Caco-2 (cell line): ENCODE measurements at regions not wholly inside any gene's neighbourhood (a gene's known extent, or its start where the extent isn't known, plus 50 kb on each side); places are given as distances from the start of the nearest gene placed in this dataset.

Experiments used
- BruUV-seq: library from RNA; stranded (reverse); fragments of 400-500 nt; replicated peaks from 2 replicates; lab custom pipeline; 2021; lab: Mats Ljungman, UMichigan
- CTCF ChIA-PET: fragments of 300-600 bp; sonication (Branson Sonifier 250); formaldehyde crosslinking; loops from one replicate; lab custom pipeline; 2022; ENCODE audit warnings: antibody characterized with exemption; lab: Charles Lee
- POLR2A ChIA-PET: fragments of 300-600 bp; sonication (Branson Sonifier 250); formaldehyde crosslinking; loops from one replicate; lab custom pipeline; 2022; ENCODE audit warnings: antibody characterized with exemption; lab: Charles Lee
- DNase-seq, 2 experiments: peaks; one replicate each; pipeline versions ENCODE4 v3.0.0 to v3.0.0-alpha.2; 2020 to 2022
- H3K27me3 ChIP-seq: replicated peaks from 2 replicates; pipeline ENCODE4 v1.6.0; 2011; ENCODE audit warnings: low read length; ENCODE audit not compliant: control insufficient read depth, insufficient read depth
- H3K36me3 ChIP-seq: 2 replicates; pipeline ENCODE4 v1.5.1; 2011; ENCODE audit warnings: low read length; ENCODE audit not compliant: control insufficient read depth, insufficient read depth
- H3K4me1 ChIP-seq: fragments of 250-450 bp; sonication (Bioruptor Pico); 2 replicates; pipeline ENCODE4 v1.5.1; 2020; ENCODE audit warnings: mild to moderate bottlenecking
- H3K4me3 ChIP-seq: 2 replicates; pipeline ENCODE4 v1.5.1; 2011; ENCODE audit warnings: low read depth, mild to moderate bottlenecking, control low read depth, low read length
- H3K9me3 ChIP-seq: fragments of 250-450 bp; sonication (Bioruptor Pico); 2 replicates; pipeline ENCODE4 v1.5.1; 2020; ENCODE audit warnings: mild to moderate bottlenecking, moderate library complexity
- H3K27ac Mint-ChIP-seq: one replicate; pipeline ENCODE4 v1.8.0; 2022; ENCODE audit warnings: mixed read lengths; ENCODE audit not compliant: unreplicated experiment
- H3K27me3 Mint-ChIP-seq: one replicate; pipeline ENCODE4 v1.8.0; 2022; ENCODE audit warnings: mixed read lengths; ENCODE audit not compliant: insufficient read depth, unreplicated experiment
- H3K36me3 Mint-ChIP-seq: one replicate; pipeline ENCODE4 v1.8.0; 2022; ENCODE audit warnings: mild to moderate bottlenecking, mixed read lengths; ENCODE audit not compliant: insufficient read depth, unreplicated experiment
- H3K4me1 Mint-ChIP-seq: one replicate; pipeline ENCODE4 v1.8.0; 2022; ENCODE audit warnings: low read depth, mixed read lengths; ENCODE audit not compliant: unreplicated experiment
- H3K4me3 Mint-ChIP-seq: one replicate; pipeline ENCODE4 v1.8.0; 2022; ENCODE audit warnings: mild to moderate bottlenecking, moderate library complexity, mixed read lengths; ENCODE audit not compliant: unreplicated experiment
- H3K9me3 Mint-ChIP-seq: one replicate; pipeline ENCODE4 v1.8.0; 2022; ENCODE audit warnings: mixed read lengths; ENCODE audit not compliant: unreplicated experiment
- intact Hi-C: fragments of 100-400 bp; cut with micrococcal nuclease; formaldehyde crosslinking; loops from one replicate; pipeline ENCODE4 v1.10.0; 2022; ENCODE audit not compliant: unreplicated experiment
- TF ChIP-seq, protein P1 (sequence below), 2 experiments: fragments of 200-600 bp in 1 of 2; IDR thresholded peaks; 1 replicate in 1 of 2; 2 replicates in 1 of 2; pipeline versions ENCODE4 v1.5.1 to v1.8.0; 2011 to 2022; ENCODE audit warnings: antibody characterized with exemption in 1 of 2, control low read depth in 1 of 2, inconsistent platforms in 1 of 2, low read depth in 1 of 2, low read length in 1 of 2, mild to moderate bottlenecking in 1 of 2, moderate library complexity in 1 of 2; ENCODE audit not compliant: insufficient read depth in 1 of 2, severe bottlenecking in 1 of 2, unreplicated experiment in 1 of 2

DNA sequence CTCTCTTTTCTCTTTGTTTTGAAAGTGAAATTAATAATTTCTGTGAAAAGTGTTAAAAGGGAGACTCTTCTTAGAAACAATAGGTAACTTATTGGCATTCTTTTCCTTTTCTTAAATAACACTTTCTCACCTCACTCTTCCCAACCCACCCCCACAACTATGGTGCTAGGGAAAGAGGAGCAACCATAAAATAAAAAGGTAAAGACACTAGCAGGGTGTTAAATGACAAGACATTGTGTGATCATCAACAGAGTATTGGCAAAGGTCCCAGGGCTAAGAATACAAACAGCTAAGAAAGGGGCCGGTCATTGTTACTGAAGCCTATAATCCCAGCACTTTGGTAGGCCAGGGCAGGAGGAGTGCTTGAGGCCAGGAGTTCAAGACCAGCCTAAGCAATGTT is 183.7 kb downstream of the NEBL start:
- Histone ChIP-seq H3K4me3 (no peak overlapping the region), H3K36me3 (no peaks in the 10 kb centered on the region), H3K4me1 (peaks cover 3% of the 10 kb centered on the region; the same call in 1 of the 2 replicates), H3K27me3 (no peaks in the 10 kb centered on the region), H3K9me3 (no peaks in the 10 kb centered on the region)
- Mint-ChIP-seq H3K36me3 (no peaks in the 10 kb centered on the region), H3K27ac (no peak overlapping the region), H3K27me3 (peaks cover 2% of the 10 kb centered on the region), H3K4me3 (no peak overlapping the region), H3K4me1 (peaks cover 14% of the 10 kb centered on the region), H3K9me3 (no peaks in the 10 kb centered on the region)
- DNase-seq: no peak
- CTCF ChIA-PET: no interaction called here
- BruUV-seq: no TSS peak
- intact Hi-C loops: no loop called here
- TF ChIP-seq, protein P1, sequence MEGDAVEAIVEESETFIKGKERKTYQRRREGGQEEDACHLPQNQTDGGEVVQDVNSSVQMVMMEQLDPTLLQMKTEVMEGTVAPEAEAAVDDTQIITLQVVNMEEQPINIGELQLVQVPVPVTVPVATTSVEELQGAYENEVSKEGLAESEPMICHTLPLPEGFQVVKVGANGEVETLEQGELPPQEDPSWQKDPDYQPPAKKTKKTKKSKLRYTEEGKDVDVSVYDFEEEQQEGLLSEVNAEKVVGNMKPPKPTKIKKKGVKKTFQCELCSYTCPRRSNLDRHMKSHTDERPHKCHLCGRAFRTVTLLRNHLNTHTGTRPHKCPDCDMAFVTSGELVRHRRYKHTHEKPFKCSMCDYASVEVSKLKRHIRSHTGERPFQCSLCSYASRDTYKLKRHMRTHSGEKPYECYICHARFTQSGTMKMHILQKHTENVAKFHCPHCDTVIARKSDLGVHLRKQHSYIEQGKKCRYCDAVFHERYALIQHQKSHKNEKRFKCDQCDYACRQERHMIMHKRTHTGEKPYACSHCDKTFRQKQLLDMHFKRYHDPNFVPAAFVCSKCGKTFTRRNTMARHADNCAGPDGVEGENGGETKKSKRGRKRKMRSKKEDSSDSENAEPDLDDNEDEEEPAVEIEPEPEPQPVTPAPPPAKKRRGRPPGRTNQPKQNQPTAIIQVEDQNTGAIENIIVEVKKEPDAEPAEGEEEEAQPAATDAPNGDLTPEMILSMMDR (IDR thresholded peaks at IDR 0.05; ENCODE audit: insufficient read depth in 1 of 2, low read depth in 1 of 2, low read length in 1 of 2, severe bottlenecking in 1 of 2, unreplicated experiment in 1 of 2): no peak
- POLR2A ChIA-PET: no interaction called here

DNA sequence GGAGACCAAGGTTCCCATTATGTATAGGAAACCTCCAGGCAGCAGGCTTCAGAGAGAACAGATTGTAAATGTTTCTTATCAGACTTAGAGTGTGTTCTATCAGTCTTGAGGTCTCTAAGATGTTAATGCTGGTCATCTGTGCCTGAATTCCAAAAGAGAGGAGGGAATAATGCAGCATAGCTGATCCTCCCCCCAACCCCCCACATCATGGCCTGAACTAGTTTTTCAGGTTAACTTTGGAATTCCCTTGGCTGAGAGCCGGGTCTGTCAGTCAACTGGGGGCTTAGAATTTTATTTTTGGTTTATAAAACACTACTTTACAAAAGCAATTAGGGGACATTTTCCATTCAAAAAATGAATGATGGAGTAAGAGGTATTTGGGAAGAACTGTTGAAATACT is 184.3 kb downstream of the NEBL start:
- Mint-ChIP-seq H3K27ac (no peak overlapping the region), H3K27me3 (peaks cover 2% of the 10 kb centered on the region), H3K4me1 (peaks cover 14% of the 10 kb centered on the region), H3K4me3 (no peak overlapping the region), H3K36me3 (no peaks in the 10 kb centered on the region), H3K9me3 (no peaks in the 10 kb centered on the region)
- ChIA-PET POLR2A (no interaction called here), CTCF (no interaction called here)
- DNase-seq: no peak
- H3K4me3 ChIP-seq: no peak overlapping the region
- TF ChIP-seq, protein P1 (IDR thresholded peaks at IDR 0.05; ENCODE audit: insufficient read depth in 1 of 2, low read depth in 1 of 2, low read length in 1 of 2, severe bottlenecking in 1 of 2, unreplicated experiment in 1 of 2): no peak
- BruUV-seq: no TSS peak
- no peaks in the 10 kb centered on the region for H3K27me3 ChIP-seq
- H3K4me1 ChIP-seq: peaks cover 3% of the 10 kb centered on the region; the same call in 1 of the 2 replicates
- no peaks in the 10 kb centered on the region for H3K9me3 ChIP-seq
- intact Hi-C loops: no loop called here
- no peaks in the 10 kb centered on the region for H3K36me3 ChIP-seq

DNA sequence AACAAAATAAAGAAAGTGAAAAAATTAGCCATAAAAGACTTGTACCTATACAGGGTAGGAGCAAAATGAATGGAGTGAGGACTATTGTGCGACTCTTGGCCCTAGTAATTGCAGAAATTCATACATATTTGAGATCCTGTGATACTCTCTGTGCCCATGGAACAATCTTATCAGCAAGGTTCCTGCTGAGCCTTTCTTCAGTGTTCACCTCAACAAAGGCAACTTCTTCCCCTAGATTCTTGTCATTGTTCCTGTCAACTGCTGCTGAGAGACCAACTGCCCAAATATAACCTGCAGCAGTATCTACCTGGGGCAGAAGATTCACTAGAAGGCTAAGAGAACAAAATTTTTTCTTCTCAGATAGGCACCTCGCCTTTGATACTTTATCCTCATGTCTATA is 187.4 kb downstream of the NEBL start:
- no peaks in the 10 kb centered on the region for H3K27me3 ChIP-seq
- Mint-ChIP-seq H3K4me1 (peaks cover 14% of the 10 kb centered on the region), H3K27ac (no peak overlapping the region), H3K4me3 (no peak overlapping the region), H3K27me3 (no peaks in the 10 kb centered on the region), H3K9me3 (no peaks in the 10 kb centered on the region), H3K36me3 (no peaks in the 10 kb centered on the region)
- DNase-seq: no peak
- ChIA-PET POLR2A (no interaction called here), CTCF (no interaction called here)
- no peaks in the 10 kb centered on the region for H3K36me3 ChIP-seq
- H3K4me1 ChIP-seq: peaks cover 3% of the 10 kb centered on the region; the same call in 1 of the 2 replicates
- TF ChIP-seq, protein P1 (IDR thresholded peaks at IDR 0.05; ENCODE audit: insufficient read depth in 1 of 2, low read depth in 1 of 2, low read length in 1 of 2, severe bottlenecking in 1 of 2, unreplicated experiment in 1 of 2): no peak
- no peak overlapping the region for H3K4me3 ChIP-seq
- intact Hi-C loops: no loop called here
- H3K9me3 ChIP-seq: no peaks in the 10 kb centered on the region
- BruUV-seq: no TSS peak
